HPDE6-E6E7 (cell line): ENCODE measurements at regions not wholly inside any gene's neighbourhood (a gene's known extent, or its start where the extent isn't known, plus 50 kb on each side); places are given as distances from the start of the nearest gene placed in this dataset.

Experiments used
- DNase-seq: peaks from one replicate; pipeline ENCODE4 v3.0.0; 2011; ENCODE audit warnings: missing footprints; ENCODE audit errors: extremely low spot score

DNA sequence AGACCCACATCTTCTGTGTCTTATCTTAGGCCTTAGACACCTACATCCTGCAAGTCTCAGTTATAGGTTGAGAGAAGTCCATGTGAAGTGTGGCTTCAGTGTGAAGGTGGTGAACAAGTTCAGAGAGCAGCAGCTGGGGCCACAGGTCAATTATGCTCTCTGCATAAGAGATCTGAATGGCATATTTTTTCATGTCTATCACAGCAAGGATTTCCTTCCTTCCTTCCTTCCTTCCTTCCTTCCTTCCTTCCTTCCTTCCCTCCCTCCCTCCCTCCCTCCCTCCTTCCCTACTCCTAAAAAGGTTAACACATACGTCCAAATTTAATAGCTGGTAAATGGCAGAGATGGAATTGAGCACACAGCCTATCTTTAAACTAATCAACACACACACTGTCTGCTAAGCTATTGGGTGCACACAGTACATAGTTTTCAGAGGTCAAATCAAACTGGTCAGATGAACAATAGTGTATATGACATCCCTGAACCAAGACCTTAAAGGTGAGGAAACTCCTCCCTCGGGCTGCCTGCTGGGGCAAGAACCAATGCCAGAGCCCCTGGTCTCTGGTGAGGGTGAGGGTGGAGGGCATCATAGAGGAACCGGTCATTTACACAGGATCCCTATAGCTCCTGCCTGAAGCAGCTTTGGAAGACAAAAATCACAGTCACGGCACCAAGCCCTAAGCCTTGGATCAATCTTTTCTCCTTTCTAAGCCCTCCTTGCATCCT is 240.9 kb downstream of the ICOS start:
- no peak for DNase-seq

DNA sequence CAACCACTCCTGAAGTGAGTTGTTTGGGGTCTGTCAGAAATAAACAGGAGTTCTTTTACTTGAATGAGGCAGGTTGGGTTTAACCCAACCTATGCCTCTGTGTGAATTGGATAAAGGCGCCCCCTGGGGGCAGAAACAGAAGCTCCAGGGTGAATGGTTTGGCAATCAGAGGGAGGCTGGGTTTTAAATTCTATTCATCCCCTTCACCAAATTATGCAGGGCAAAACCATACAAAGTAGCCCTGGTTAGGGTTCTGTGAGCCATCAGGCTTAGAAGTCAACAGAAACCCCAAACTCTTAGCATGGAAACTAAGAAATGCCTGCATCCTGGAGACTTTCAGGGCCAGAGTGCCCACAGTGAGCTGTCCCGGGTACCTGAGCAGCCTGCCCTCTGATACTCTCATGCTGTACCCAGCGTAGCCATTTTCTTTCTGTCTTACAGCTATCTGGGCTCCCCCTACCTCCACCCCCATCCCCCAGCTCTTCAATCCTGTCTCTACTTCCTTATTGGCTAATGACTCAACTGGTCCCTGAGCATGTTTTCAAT is 241.5 kb downstream of the ICOS start:
- peak; percentile 4 for DNase-seq

DNA sequence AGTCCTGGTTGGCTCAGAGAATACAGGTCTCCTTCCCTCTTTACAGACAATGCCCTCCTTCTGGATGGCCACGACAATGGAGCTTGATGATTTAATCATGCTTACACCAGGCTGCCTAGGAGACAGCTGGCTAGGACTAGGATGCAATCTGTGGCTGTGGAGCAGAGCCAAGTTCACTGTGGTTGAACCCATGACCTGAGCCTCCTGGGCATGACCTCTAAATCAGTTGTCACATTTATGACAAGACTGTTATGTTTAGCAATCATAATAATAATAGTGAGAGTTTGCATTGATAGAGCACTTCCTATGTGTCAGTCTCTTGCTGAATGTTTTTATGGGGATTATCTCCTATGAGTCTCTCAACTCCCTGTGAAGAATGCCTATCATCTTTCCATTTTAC is 244.1 kb downstream of the ICOS start:
- no peak for DNase-seq

DNA sequence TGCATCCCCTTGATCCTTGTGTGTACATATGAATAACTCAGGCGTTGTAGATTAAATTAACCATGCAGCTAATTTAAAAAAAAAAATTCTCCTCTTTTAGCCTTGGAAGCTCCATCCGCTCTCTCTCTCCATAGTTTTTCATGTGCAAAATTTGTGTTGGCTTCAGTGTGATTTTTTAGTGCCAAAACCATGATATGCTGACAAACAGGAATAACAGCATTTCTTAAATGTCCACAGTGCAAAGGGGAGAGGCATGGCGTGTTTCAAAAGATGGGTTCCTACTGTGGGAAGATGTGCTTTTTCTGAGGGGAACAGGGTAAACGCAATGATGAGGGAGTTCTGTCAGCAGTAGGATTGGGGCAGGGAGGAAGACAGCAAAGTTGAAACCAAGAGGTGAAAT is 247.0 kb downstream of the ICOS start:
- no peak for DNase-seq

DNA sequence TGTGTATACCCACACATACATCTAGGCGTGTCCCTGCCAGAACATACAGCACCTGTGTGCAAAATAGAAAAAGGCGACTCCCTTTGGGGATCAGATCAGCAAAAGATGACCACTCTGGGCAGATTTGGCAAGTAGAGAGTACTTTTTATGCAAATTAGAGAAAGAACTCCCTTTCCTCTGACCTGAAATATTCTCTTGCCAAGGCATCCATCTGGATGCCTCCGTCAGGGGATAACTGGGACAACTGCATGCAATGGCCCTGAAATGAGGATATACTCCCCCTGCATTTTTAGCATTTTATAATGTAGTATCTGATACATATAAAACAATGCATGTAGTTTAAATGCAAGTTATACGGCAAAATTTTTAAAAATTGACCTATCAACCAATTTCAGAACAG is 247.7 kb downstream of the ICOS start:
- DNase-seq, result no peak

DNA sequence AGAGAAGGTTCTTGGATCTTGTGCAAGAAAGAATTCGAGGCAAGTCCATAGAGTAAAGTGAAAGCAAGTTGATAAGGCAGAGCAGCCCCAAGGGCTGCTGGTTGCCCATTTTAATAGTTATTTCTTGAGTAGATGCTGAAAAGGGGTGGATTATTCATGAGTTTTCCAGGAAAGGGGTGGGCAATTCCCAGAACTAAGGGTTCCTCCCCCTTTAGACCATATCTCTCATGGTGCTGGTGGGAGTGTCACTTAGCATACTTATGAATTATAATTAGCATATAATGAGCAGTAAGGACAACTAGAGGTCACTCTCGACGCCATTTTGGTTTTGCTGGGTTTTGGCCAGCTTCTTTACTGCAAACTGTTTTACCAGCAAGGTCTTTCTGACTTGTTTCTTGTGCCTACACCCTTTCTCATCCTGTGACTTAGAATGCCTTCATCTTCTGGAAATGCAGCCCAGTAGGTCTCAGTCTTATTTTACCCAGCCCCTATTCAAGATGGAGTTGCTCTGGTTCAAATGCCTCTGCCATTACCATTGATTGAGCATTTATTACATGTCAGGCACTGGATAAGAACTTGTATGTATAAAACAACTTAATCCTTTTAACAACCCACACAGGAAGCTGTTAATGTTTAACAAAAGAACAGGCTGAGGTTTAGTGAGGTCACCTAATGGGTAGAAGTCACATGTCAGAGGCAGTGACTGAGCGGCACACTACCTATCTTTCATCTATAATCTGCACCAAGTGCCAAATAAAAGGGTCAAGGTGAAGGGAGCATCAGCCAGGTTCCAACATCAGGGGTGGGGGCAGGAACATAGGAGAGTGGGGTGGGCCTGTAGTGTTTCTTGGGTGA is 250.9 kb downstream of the ICOS start:
- DNase-seq, result no peak

DNA sequence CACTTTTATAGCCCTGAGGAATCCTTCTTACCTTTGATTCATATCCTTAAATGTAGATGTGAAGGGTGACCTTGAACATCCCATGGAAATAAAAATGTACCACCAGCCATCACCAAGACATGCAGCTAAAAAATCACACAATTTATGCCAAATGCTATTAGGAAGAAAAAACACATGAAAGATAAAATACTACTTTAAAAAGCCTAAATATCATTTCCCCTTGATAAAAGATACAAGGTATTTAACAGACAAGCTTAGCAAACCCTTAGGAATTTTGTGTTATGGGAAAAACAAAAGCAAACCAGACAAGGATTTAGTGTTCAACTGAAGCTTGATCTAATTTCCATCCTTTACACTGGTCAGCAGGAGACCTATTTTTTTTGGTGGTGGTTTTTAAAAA is 255.0 kb downstream of the ICOS start:
- DNase-seq, result no peak

DNA sequence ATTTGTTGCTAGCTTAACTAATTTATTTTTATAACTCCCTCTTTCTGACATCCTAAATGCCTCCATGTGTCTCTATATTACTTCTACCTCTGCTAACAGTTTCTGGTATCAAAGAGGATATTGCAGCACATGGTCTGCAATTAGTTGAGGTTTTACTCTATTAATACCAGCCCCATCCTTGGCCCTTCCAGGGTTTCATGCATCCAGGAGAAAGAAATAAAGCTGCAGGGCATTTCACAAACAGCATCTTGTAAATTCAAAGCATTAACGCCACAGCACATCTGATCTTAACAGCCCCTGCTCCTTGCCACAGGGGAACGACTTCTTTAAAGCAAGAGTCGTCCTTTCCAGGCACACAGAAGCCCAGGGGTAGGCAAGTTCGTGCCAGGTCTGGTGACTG is 258.9 kb downstream of the ICOS start:
- no peak for DNase-seq

DNA sequence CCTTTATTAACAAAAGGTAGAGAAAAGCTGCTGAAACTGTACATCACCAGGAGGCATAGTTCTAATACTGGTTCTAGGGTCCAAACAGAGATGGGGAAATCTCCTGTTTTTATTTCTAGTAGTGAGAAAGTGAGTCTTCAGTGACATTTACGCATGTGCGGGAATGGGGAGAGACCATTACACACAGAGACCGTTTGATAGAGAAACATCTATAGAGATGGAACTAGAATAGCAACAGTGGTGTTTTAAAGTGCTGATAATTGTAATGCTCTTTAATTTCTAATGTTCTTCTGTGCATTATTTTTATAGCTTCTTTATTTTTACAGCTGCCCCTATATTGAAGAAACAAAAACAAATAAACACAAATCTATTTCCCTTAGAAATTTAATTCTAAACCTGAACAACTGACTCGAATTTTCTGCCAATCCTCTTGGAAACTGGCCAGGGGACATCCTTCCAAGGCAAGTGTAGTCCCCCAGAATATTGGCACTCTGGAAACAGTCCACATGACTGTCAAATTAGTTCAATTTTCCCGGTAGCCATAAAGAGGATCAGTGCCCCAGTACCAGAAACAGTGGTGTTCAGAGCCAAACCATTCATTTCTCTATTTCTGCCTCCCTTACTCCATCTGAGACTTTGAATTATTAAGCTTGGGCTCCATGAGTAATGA is 260.9 kb downstream of the ICOS start:
- DNase-seq, result no peak

DNA sequence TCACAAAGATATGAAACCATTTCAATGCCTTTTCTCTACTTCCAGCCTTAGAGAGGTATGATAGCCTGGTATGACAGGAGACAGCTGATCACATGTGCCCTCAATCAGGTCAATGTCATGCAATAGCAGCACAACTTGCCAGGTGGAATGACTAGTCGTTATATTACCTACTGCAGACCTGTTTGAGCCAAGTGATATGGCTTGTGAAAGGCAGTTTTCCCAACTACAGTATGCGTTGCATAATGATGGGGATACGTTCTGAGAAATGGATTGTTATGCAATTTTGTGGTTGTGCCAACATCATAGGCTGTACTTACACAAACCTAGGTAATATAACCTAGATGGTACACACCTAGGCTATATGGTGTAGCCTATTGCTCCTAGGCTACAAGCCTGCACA is 262.8 kb downstream of the ICOS start:
- no peak for DNase-seq

DNA sequence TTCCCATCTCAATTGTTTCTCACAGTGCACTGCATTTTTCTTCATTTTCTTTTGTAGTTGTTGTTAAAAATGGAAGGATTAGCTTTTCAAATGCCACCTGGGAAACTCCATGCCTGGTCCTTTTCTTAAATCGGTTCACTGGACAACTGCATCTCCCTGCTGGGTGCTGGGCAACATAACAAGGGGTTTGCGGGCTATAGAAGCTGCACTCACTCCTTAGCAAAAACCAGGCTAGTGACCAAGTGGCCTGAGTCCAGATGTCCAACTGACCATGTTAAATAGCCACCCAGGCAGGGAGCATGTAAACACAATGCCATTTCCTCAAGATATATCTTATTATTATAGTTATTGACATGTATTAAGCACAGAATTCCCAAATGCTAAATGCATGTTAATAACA is 264.9 kb downstream of the ICOS start:
- DNase-seq, result no peak

DNA sequence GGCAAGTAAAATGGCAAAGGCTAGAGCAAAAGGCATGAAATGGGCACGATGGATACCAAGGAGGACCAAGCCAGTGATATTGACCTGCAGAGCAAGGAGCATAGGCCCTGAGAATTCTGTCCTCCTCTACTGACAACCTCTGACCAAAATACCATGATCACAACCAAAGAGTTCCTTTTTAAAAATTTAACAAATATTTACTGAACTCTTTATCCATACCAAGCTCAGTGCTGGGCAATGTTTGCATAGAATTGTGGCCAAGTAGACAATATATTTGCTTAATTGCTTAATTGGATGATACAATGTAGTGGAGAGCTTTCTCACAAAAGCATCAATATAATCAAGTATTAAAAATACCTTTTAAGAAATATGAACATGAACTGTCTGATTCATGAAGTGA is 265.7 kb downstream of the ICOS start:
- no peak for DNase-seq

DNA sequence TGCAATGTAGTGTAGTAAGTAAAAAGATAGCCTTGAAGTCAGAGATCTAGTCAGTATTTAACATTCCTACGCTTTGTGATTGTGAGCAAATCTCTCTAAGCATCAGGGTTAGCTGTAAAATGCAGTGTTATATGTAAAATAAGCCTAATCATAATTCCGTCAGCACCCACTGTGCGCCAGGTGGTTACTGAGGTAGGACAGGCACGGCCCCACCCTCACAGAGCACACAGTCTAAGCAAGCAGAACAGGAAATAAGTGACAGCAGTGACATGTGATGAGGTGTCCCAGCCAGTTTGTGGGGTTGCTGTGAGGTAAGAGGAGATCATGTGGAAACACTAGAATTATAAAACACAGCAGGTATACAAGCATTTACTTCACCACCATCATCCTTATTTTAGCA is 267.1 kb downstream of the ICOS start:
- DNase-seq, result no peak

DNA sequence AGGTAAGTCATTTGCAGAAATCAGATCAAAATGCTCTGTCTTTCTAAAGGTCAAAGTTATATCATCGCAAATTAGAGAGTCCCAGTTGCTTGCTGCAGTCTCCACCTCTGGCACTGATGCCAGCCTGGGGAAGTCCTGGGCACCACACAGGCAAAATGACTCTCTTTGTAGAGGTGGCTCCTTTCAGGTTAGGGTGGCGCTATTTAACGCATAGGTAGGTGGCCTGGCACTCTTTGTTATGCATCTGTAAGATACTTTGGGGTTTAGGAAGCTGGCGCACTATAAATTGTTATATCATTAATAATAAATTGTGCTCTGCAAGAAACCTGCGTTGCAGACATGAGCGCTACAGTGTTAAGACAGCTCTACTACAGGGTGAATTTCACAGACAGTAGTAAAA is 268.5 kb downstream of the ICOS start:
- no peak for DNase-seq

DNA sequence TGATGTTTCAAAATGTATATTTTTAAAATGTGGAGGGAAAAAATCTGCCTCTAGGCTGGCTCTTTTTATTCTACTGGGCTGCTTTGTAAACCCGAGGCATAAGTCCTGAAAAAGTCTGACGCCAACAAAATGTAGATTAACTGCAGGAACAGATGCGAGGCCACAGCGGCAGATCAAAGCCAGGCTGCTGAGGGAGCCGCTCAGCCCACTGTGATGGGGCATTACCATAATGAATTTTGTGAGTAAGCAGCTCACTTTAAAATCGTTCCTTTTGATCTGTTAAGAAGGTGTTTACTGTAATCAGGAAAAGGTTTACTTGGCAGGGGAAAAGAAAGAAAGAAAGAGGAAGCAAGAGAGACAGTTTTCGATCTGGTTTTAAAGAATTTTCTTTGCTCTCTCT is 269.0 kb downstream of the ICOS start:
- DNase-seq, result no peak

DNA sequence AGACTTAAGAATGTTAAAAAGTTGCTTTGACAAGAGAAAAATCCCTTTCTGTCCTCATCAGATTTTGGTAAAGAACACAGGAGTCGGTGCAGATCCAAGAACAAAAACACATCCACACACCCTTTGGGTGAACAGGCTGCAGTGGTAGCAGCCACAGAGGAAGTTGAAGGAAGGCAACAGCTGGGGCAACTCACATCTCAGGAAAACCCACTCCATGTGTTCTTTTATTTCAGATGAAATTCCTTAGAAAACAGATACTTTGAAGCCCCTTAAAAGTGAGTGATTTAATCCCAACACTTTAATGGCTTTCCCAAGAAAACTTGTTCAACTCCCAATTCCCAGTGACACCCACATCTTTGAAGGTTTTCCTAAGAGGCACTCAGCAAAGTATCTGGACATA is 271.3 kb downstream of the ICOS start:
- no peak for DNase-seq

DNA sequence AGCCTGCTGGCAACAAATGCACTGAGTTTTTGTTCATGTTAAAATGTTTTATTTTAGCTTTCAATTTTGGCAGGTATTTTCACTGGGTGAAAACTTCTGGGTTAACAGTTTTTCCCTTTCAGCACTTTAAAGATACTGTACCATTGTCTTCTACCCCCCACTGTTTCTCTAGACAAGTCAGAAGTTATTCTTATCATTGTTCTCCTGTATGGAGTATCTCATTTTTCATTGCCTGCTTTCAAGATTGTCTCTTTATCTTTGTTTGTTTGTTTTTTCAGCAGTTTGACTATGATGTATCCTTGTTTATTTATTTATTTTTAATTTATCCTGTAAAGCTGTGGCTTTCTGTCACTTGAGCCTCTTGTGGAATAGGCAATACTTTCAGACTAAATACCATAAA is 277.0 kb downstream of the ICOS start:
- no peak for DNase-seq

DNA sequence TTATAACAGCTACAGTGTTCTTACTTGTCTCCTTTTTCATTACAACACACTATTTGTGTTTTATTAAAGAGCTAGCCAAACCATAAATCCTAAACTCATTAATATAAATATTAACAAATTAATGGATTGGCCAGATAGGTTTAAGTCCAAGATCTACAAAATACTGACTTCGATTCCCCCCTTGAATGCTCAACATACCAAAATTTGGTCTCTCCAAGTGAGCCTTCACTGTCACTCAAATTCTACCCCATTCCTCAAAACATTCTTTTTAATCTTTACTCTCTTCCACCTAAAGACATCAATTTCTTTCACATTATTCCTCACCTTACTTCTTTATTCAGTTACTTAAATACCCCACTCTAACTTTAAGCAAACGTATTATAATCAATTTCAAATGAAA is 281.5 kb downstream of the ICOS start:
- DNase-seq, result no peak

DNA sequence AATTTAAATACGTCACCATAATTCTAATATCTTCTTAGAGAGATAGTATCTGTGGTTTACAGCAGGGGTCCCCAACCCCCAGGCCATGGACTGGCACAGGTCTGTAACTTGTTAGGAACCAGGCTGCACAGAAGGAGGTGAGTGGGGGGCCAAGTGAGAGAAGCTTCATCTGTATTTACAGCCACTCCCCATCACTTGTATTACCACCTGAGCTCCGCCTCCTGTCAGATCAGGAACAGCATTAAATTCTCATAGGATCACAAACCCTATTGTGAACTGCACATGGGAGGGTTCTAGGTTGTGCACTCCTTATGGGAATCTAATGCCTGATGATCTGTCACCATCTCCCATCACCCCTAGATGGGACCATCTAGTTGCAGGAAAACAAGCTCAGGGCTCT is 282.6 kb downstream of the ICOS start:
- no peak for DNase-seq

DNA sequence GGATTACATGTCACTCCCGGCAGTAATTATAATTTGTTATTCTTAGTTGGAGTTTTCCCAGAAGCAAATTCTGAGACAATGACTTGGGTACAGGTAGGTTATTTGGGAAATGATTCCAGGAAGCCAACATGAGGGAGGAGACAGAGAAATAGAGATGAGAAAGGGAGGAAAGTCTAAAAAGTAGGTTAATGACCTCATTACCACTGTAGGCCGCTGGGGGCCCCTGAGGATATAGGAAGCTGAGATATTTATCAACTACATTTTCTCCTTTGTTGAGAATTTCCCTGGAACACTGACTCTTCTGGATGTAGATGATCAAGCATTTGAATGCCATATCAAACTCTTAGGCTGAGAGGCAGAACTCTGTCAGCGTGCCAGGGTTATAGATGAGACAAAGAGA is 284.3 kb downstream of the ICOS start:
- DNase-seq, result no peak

DNA sequence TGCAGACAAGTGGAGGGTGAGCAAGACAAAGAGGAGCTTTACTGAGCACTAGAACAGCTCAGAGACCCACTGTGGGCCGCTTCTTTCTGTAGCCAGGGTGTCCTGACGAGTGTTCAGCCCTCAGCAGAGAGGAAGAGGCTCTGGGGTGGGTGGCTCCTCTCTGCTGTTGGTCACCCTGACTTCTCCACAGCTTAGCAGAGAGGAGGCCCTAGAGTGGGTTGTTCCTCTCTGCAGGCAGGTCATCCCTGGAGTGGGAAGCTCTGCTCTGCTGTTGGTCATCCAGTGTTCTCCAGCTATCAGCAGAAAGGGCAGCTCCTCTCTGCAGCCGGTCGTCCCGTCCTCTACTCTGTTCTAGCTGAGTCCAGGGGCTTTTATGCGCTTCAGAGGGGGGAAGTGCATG is 286.5 kb downstream of the ICOS start:
- no peak for DNase-seq

DNA sequence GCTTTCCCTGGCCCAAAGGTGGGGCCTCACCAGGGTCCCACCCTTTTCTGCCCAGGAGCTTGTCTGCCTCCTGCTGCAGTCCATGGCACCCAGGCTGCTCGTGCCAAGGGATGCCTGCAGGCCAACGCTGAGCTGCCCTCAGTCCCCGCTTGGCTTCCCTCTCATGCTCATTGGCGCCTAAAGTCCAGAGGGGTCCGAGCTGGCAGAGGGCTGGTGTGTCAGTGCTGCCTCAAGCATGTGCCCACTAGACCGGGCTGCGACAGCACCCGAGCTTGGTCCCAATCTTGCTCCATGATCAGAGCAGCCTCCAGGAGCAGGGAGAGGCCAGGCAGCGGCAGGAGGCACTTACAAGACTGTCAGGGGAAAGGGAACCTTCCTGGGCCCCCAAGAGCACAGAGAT is 287.0 kb downstream of the ICOS start:
- DNase-seq, result no peak

DNA sequence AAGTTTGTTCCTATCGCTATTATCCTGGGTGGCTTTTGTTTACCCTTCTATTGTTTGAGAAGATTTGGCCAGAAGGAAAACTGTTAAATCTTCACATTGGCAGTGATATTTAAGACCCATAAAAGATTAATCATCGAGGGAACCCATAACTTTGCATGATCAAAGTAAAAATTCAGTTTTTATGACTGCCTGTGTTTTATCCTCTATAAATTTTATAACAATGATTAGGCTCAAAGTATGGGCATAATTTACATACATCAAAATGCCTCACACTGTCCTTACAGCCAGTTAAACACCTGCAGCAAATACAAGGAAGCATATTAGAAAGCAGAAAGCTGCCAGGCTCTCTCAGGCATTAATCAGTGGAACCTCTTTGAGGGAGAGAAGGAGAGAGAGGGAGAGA is 289.1 kb downstream of the ICOS start:
- no peak for DNase-seq
